ENCODE measurements at regions not wholly inside any gene's neighbourhood (a gene's known extent, or its start where the extent isn't known, plus 50 kb on each side); places are given as distances from the start of the nearest gene placed in this dataset.

- no peaks in the 10 kb centered on the region for H3K9me2 ChIP-seq (ENCODE audit: insufficient read depth)
- no peaks in the 10 kb centered on the region for H3K27me3 ChIP-seq (ENCODE audit: insufficient read depth, low read depth)
- H3K4me3 ChIP-seq: no peak overlapping the region
- H3K27ac ChIP-seq: no peak overlapping the region
- H4K20me1 ChIP-seq (ENCODE audit: insufficient read depth): no peaks in the 10 kb centered on the region
- no peaks in the 10 kb centered on the region for H3F3A ChIP-seq (ENCODE audit: insufficient read depth, low read depth)
- intact Hi-C loops (cut with micrococcal nuclease; ENCODE audit: unreplicated experiment): no loop called here
- no peak overlapping the region for H2AFZ ChIP-seq
- POLR2A ChIA-PET (ENCODE audit: unreplicated experiment): no interaction called here
- no peaks in the 10 kb centered on the region for H3K4me1 ChIP-seq (replicated peaks; ENCODE audit: insufficient read depth)
- H3K9me3 ChIP-seq (ENCODE audit: insufficient read depth, low read depth): no peaks in the 10 kb centered on the region
- BruUV-seq (replicated peaks): no TSS peak
- no peaks in the 10 kb centered on the region for H3K36me3 ChIP-seq (ENCODE audit: low read depth)
- no peak for DNase-seq
- H3K79me2 ChIP-seq (ENCODE audit: low read depth): no peaks in the 10 kb centered on the region
- no peak for TF ChIP-seq CTCF (conservative IDR thresholded peaks at IDR 0.05)
- no peak for TF ChIP-seq EZH2 (IDR thresholded peaks at IDR 0.05; ENCODE audit: low read depth)
- CTCF ChIA-PET: no interaction called here
- H3K4me2 ChIP-seq: no peak overlapping the region
Measured at GRCh38 chr4:137212601-137213000, 319.7 kb downstream of the PCDH18 start.

GRCh38 chr4:137209240-137209639 lies 323.1 kb downstream of the PCDH18 start:
- intact Hi-C loops (cut with micrococcal nuclease; ENCODE audit: unreplicated experiment): no loop called here
- no peak for TF ChIP-seq EZH2 (IDR thresholded peaks at IDR 0.05; ENCODE audit: low read depth)
- TF ChIP-seq CTCF (conservative IDR thresholded peaks at IDR 0.05): no peak
- H3K79me2 ChIP-seq (ENCODE audit: low read depth): no peaks in the 10 kb centered on the region
- H2AFZ ChIP-seq: no peak overlapping the region
- no peaks in the 10 kb centered on the region for H3F3A ChIP-seq (ENCODE audit: insufficient read depth, low read depth)
- H3K9me3 ChIP-seq (ENCODE audit: insufficient read depth, low read depth): no peaks in the 10 kb centered on the region
- DNase-seq: no peak
- no TSS peak for BruUV-seq (replicated peaks)
- no peaks in the 10 kb centered on the region for H3K9me2 ChIP-seq (ENCODE audit: insufficient read depth)
- no peak overlapping the region for H3K4me3 ChIP-seq
- H3K27ac ChIP-seq: no peak overlapping the region
- no peaks in the 10 kb centered on the region for H3K27me3 ChIP-seq (ENCODE audit: insufficient read depth, low read depth)
- ChIA-PET CTCF (no interaction called here), POLR2A (ENCODE audit: unreplicated experiment) (no interaction called here)
- no peak overlapping the region for H3K4me2 ChIP-seq
- no peaks in the 10 kb centered on the region for H3K36me3 ChIP-seq (ENCODE audit: low read depth)
- no peaks in the 10 kb centered on the region for H4K20me1 ChIP-seq (ENCODE audit: insufficient read depth)
- no peaks in the 10 kb centered on the region for H3K4me1 ChIP-seq (replicated peaks; ENCODE audit: insufficient read depth)

- Histone ChIP-seq H3F3A (ENCODE audit: insufficient read depth, low read depth) (no peaks in the 10 kb centered on the region), H3K36me3 (ENCODE audit: low read depth) (no peaks in the 10 kb centered on the region), H3K4me1 (replicated peaks; ENCODE audit: insufficient read depth) (no peaks in the 10 kb centered on the region), H3K4me2 (no peak overlapping the region), H3K79me2 (ENCODE audit: low read depth) (no peaks in the 10 kb centered on the region), H4K20me1 (ENCODE audit: insufficient read depth) (no peaks in the 10 kb centered on the region), H3K9me2 (ENCODE audit: insufficient read depth) (no peaks in the 10 kb centered on the region), H2AFZ (no peak overlapping the region), H3K27me3 (ENCODE audit: insufficient read depth, low read depth) (no peaks in the 10 kb centered on the region), H3K4me3 (no peak overlapping the region), H3K27ac (no peak overlapping the region), H3K9me3 (ENCODE audit: insufficient read depth, low read depth) (no peaks in the 10 kb centered on the region)
- ChIA-PET CTCF (no interaction called here), POLR2A (ENCODE audit: unreplicated experiment) (no interaction called here)
- no TSS peak for BruUV-seq (replicated peaks)
- intact Hi-C loops (cut with micrococcal nuclease; ENCODE audit: unreplicated experiment): no loop called here
- TF ChIP-seq CTCF (conservative IDR thresholded peaks at IDR 0.05): no peak
- no peak for TF ChIP-seq EZH2 (IDR thresholded peaks at IDR 0.05; ENCODE audit: low read depth)
- DNase-seq: no peak
Measured at GRCh38 chr4:137206781-137207180, 325.5 kb downstream of the PCDH18 start.

All from PC-9 (cell line).